ENCODE measurements at regions not wholly inside any gene's neighbourhood (a gene's known extent, or its start where the extent isn't known, plus 50 kb on each side); places are given as distances from the start of the nearest gene placed in this dataset.

GRCh38 chr4:123890889-123891288 lies 494.3 kb downstream of the SPRY1 start:
- no peak overlapping the region for H2AFZ ChIP-seq (ENCODE audit: low read depth)
- DNase-seq = no peak
- no peak overlapping the region for H3K4me3 ChIP-seq (ENCODE audit: low read depth in 2 of 2, low read length in 1 of 2)
- no peak overlapping the region for H3K4me2 ChIP-seq
- H4K20me1 ChIP-seq (ENCODE audit: insufficient read depth) = no peaks in the 10 kb centered on the region
- 60% methylated on average over 2 of the region's 3 CpGs for WGBS (ENCODE audit: low lambda C conversion rate)
- H3K79me2 ChIP-seq (ENCODE audit: insufficient read depth) = no peaks in the 10 kb centered on the region
- H3K27ac ChIP-seq (ENCODE audit: low read depth in 2 of 2, low read length in 1 of 2) = peak overlapping the region in 1 of 2 experiments; percentile 34; a peak in 2 of 4 replicates
- no peak overlapping the region for H3K9ac ChIP-seq
- no peak for TF ChIP-seq USF2 (IDR thresholded peaks at IDR 0.05; ENCODE audit: borderline replicate concordance, low read depth, low read length)
- H3K27me3 ChIP-seq (ENCODE audit: insufficient read depth) = no peaks in the 10 kb centered on the region
- H3F3A ChIP-seq (replicated peaks; ENCODE audit: insufficient read depth) = peaks cover 26% of the 10 kb centered on the region
- ChIA-PET POLR2A (no interaction called here), CTCF (no interaction called here)
- no peaks in the 10 kb centered on the region for H3K9me2 ChIP-seq
- H3K36me3 ChIP-seq (replicated peaks in 1 of 2; ENCODE audit: control insufficient read depth in 1 of 2, insufficient read depth in 2 of 2, low read length in 1 of 2) = no peaks in the 10 kb centered on the region
- H3K4me1 ChIP-seq (ENCODE audit: control insufficient read depth in 1 of 2, insufficient read depth in 2 of 2, low read depth in 1 of 2, low read length in 1 of 2) = peaks cover 31 to 35% of the 10 kb centered on the region in 2 experiments; a peak in 3 of 4 replicates
- H3K9me3 ChIP-seq = no peaks in the 10 kb centered on the region

- ChIA-PET CTCF (interaction anchor here (1.2 to 1.9 kb wide), 2 partner anchors 39 to 54 kb away, joined by 3 to 4 read pairs; no protein-coding TSS in a partner anchor), POLR2A (no interaction called here)
- peaks cover 31 to 41% of the 10 kb centered on the region in 2 experiments; a peak in 3 of 4 replicates for H3K4me1 ChIP-seq (ENCODE audit: control insufficient read depth in 1 of 2, insufficient read depth in 2 of 2, low read depth in 1 of 2, low read length in 1 of 2)
Observed at GRCh38 chr4:123891881-123892280, 495.3 kb downstream of the SPRY1 start.

More at GRCh38 chr4:123891881-123892280, 495.3 kb downstream of the SPRY1 start:
- H2AFZ ChIP-seq (ENCODE audit: low read depth) = no peak overlapping the region
- H3K4me2 ChIP-seq = no peak overlapping the region
- H3K9ac ChIP-seq = no peak overlapping the region
- H3K36me3 ChIP-seq (replicated peaks in 1 of 2; ENCODE audit: control insufficient read depth in 1 of 2, insufficient read depth in 2 of 2, low read length in 1 of 2) = no peaks in the 10 kb centered on the region
- 76% methylated on average over 3 of the region's 3 CpGs for WGBS (ENCODE audit: low lambda C conversion rate)
- H3F3A ChIP-seq (replicated peaks; ENCODE audit: insufficient read depth) = peaks cover 26% of the 10 kb centered on the region
- no peak for TF ChIP-seq FOSL2 (IDR thresholded peaks at IDR 0.05; ENCODE audit: borderline replicate concordance, low read depth)
- TF ChIP-seq TEAD4 (IDR thresholded peaks at IDR 0.05; ENCODE audit: borderline replicate concordance, insufficient read depth) = no peak
- TF ChIP-seq JUND (IDR thresholded peaks at IDR 0.05) = no peak
- no peak for TF ChIP-seq GATA2 (CRISPR knock-in tag; IDR thresholded peaks at IDR 0.05)
- TF ChIP-seq CTCF (IDR thresholded peaks at IDR 0.05) = no peak
- no peak for TF ChIP-seq RAD21 (IDR thresholded peaks at IDR 0.05; ENCODE audit: low read length)
- no peak for TF ChIP-seq USF2 (IDR thresholded peaks at IDR 0.05; ENCODE audit: borderline replicate concordance, low read depth, low read length)
- TF ChIP-seq ELF1 (IDR thresholded peaks at IDR 0.05) = no peak
- TF ChIP-seq TAF1 (IDR thresholded peaks at IDR 0.05; ENCODE audit: borderline replicate concordance, low read depth, low read length) = no peak
- TF ChIP-seq EZH2phosphoT487 (IDR thresholded peaks at IDR 0.05; ENCODE audit: borderline replicate concordance, low read depth) = no peak
- TF ChIP-seq RFX5 (IDR thresholded peaks at IDR 0.05; ENCODE audit: low read length) = no peak
- no peaks in the 10 kb centered on the region for H3K9me3 ChIP-seq
- no peaks in the 10 kb centered on the region for H3K9me2 ChIP-seq
- peak overlapping the region; percentile 74 to 95; a peak in 3 of 4 replicates for H3K27ac ChIP-seq (ENCODE audit: low read depth in 2 of 2, low read length in 1 of 2)
- no peaks in the 10 kb centered on the region for H3K27me3 ChIP-seq (ENCODE audit: insufficient read depth)
- H3K79me2 ChIP-seq (ENCODE audit: insufficient read depth) = no peaks in the 10 kb centered on the region
- DNase-seq = no peak
- no peaks in the 10 kb centered on the region for H4K20me1 ChIP-seq (ENCODE audit: insufficient read depth)
- no peak overlapping the region for H3K4me3 ChIP-seq (ENCODE audit: low read depth in 2 of 2, low read length in 1 of 2)

Data from SK-N-SH (cell line).